Vagina (tissue), 2 donors: ENCODE measurements at regions not wholly inside any gene's neighbourhood (a gene's known extent, or its start where the extent isn't known, plus 50 kb on each side); places are given as distances from the start of the nearest gene placed in this dataset.

Experiments used
- DNase-seq, 2 donors: peaks; one replicate each; pipeline ENCODE4 v3.0.0-alpha.2; 2017; ENCODE audit errors: extremely low spot score in 2 of 2
- H3K27ac ChIP-seq: fragments of 200-600 bp; sonication (generic); one replicate; pipeline ENCODE4 v1.5.1; 2019
- H3K27me3 ChIP-seq: fragments of 200-600 bp; sonication (generic); one replicate; pipeline ENCODE4 v1.5.1; 2019
- H3K36me3 ChIP-seq, 2 donors: fragments of 200-600 bp; sonication (generic); one replicate each; pipeline ENCODE4 v1.5.1; 2017 to 2019
- H3K4me1 ChIP-seq: fragments of 200-600 bp; sonication (generic); one replicate; pipeline ENCODE4 v1.5.1; 2019
- H3K4me3 ChIP-seq, 2 donors: fragments of 200-600 bp; sonication (generic); 1 replicate in 1 of 2; 2 replicates in 1 of 2; pipeline ENCODE4 v1.5.1; 2016 to 2019
- H3K9me3 ChIP-seq: fragments of 200-600 bp; sonication (generic); one replicate; pipeline ENCODE4 v1.5.1; 2019
- CTCF ChIP-seq, 3 experiments: fragments of 450-650 bp in 2 of 3; fragments of 200-600 bp in 1 of 3; sonication (generic) in 1 of 3; IDR thresholded peaks; one replicate each; pipeline ENCODE4 v1.5.1; 2017 to 2019; ENCODE audit warnings: antibody characterized with exemption in 3 of 3, mild to moderate bottlenecking in 2 of 3, moderate library complexity in 2 of 3
- POLR2A ChIP-seq, 2 donors: fragments of 450-650 bp; IDR thresholded peaks; one replicate each; pipeline ENCODE4 v1.6.1; 2017; ENCODE audit warnings: antibody characterized with exemption in 2 of 2, mild to moderate bottlenecking in 2 of 2, moderate library complexity in 2 of 2
- POLR2AphosphoS5 ChIP-seq, 2 donors: sonication (generic); formaldehyde crosslinking; IDR thresholded peaks; one replicate each; pipeline ENCODE4 v1.9.0; 2017; ENCODE audit warnings: antibody characterized with exemption in 2 of 2, mild to moderate bottlenecking in 2 of 2, low read depth in 1 of 2; ENCODE audit not compliant: insufficient read depth in 1 of 2
- intact Hi-C: fragments of 100-400 bp; cut with DNase I; formaldehyde crosslinking; loops from one replicate; pipeline ENCODE4 v1.15.1; 2023

GRCh38 chr6:25006565-25007001, 70.8 kb upstream of the RIPOR2 start:
- DNase-seq = no peak
- peaks cover 37% of the 10 kb centered on the region for H3K4me1 ChIP-seq
- intact Hi-C loops = no loop called here

DNA sequence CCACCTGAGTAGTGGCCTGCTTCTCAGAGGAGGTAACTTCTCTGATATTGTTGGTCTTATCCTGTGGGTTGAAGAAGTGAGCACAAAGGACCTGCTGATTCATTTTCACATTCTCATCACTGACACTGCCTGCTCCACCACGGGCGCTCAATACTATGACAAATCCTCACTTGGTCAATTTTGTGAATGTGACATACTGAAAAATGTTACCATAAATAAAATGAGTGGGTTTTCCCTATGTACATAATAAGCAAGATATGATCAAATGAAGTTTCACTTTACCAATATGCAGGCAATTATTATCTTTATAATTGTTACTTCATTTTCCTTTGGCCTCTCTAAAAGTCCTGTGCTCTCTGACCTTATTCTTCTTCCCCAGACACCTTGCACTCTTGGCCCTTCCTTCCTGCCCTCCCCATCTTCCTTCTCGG, 71.5 kb upstream of the RIPOR2 start:
- Histone ChIP-seq H3K36me3 (no peaks in the 10 kb centered on the region), H3K4me1 (peaks cover 30% of the 10 kb centered on the region), H3K4me3 (no peak overlapping the region), H3K9me3 (no peaks in the 10 kb centered on the region), H3K27ac (peak overlapping the region; percentile 63), H3K27me3 (no peaks in the 10 kb centered on the region)
- TF ChIP-seq CTCF (IDR thresholded peaks at IDR 0.05) = no peak
- TF ChIP-seq POLR2A (IDR thresholded peaks at IDR 0.05) = no peak
- TF ChIP-seq POLR2AphosphoS5 (IDR thresholded peaks at IDR 0.05; ENCODE audit: insufficient read depth in 1 of 2, low read depth in 1 of 2) = no peak
- intact Hi-C loops = no loop called here
- no peak for DNase-seq

More at GRCh38 chr6:25006565-25007001, 70.8 kb upstream of the RIPOR2 start:
- H3K9me3 ChIP-seq = no peaks in the 10 kb centered on the region
- TF ChIP-seq POLR2A (IDR thresholded peaks at IDR 0.05) (no peak), POLR2AphosphoS5 (IDR thresholded peaks at IDR 0.05; ENCODE audit: insufficient read depth in 1 of 2, low read depth in 1 of 2) (peak; percentile 28 to 98)
- no peak overlapping the region for H3K4me3 ChIP-seq
- no peaks in the 10 kb centered on the region for H3K27me3 ChIP-seq
- no peaks in the 10 kb centered on the region for H3K36me3 ChIP-seq
- peak overlapping the region; percentile 63 for H3K27ac ChIP-seq

GRCh38 chr6:25008707-25009392, 73.1 kb upstream of the RIPOR2 start:
- Histone ChIP-seq H3K9me3 (no peaks in the 10 kb centered on the region), H3K36me3 (no peaks in the 10 kb centered on the region), H3K4me1 (peaks cover 16% of the 10 kb centered on the region), H3K4me3 (no peak overlapping the region), H3K27ac (no peak overlapping the region), H3K27me3 (no peaks in the 10 kb centered on the region)
- intact Hi-C loops = no loop called here
- DNase-seq = no peak
- TF ChIP-seq POLR2A (IDR thresholded peaks at IDR 0.05) = no peak
- TF ChIP-seq CTCF (IDR thresholded peaks at IDR 0.05) = no peak
- no peak for TF ChIP-seq POLR2AphosphoS5 (IDR thresholded peaks at IDR 0.05; ENCODE audit: insufficient read depth in 1 of 2, low read depth in 1 of 2)

DNA sequence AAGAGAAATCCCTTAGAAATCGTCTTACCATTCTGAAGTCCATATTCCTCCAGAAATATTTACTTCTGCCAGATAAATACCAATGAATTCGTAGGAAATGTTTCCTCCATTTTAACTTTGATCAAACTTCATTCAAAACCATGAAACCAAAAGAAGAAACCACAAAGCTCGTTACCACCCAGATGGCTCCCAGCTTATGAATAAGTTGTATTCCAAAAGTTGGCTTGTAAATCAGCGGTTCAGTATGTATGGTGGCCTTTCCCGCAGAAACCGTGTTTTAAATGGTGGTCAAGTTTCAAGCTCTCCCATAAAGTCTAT, 73.6 kb upstream of the RIPOR2 start:
- Histone ChIP-seq H3K9me3 (no peaks in the 10 kb centered on the region), H3K4me3 (no peak overlapping the region), H3K4me1 (peaks cover 19% of the 10 kb centered on the region), H3K27ac (no peak overlapping the region), H3K36me3 (no peaks in the 10 kb centered on the region), H3K27me3 (no peaks in the 10 kb centered on the region)
- intact Hi-C loops = no loop called here
- no peak for DNase-seq
- TF ChIP-seq POLR2A (IDR thresholded peaks at IDR 0.05) (no peak), CTCF (IDR thresholded peaks at IDR 0.05) (no peak), POLR2AphosphoS5 (IDR thresholded peaks at IDR 0.05; ENCODE audit: insufficient read depth in 1 of 2, low read depth in 1 of 2) (no peak)

GRCh38 chr6:25010176-25010575, 74.4 kb upstream of the RIPOR2 start:
- no peak for TF ChIP-seq CTCF (IDR thresholded peaks at IDR 0.05)
- no peak for TF ChIP-seq POLR2A (IDR thresholded peaks at IDR 0.05)
- TF ChIP-seq POLR2AphosphoS5 (IDR thresholded peaks at IDR 0.05; ENCODE audit: insufficient read depth in 1 of 2, low read depth in 1 of 2) = no peak
- intact Hi-C loops = no loop called here
- peaks cover 27% of the 10 kb centered on the region for H3K4me1 ChIP-seq
- H3K9me3 ChIP-seq = no peaks in the 10 kb centered on the region
- H3K27me3 ChIP-seq = no peaks in the 10 kb centered on the region
- no peak overlapping the region for H3K4me3 ChIP-seq
- no peaks in the 10 kb centered on the region for H3K36me3 ChIP-seq
- no peak overlapping the region for H3K27ac ChIP-seq
- no peak for DNase-seq
